ENCODE measurements at regions not wholly inside any gene's neighbourhood (a gene's known extent, or its start where the extent isn't known, plus 50 kb on each side); places are given as distances from the start of the nearest gene placed in this dataset.

DNA sequence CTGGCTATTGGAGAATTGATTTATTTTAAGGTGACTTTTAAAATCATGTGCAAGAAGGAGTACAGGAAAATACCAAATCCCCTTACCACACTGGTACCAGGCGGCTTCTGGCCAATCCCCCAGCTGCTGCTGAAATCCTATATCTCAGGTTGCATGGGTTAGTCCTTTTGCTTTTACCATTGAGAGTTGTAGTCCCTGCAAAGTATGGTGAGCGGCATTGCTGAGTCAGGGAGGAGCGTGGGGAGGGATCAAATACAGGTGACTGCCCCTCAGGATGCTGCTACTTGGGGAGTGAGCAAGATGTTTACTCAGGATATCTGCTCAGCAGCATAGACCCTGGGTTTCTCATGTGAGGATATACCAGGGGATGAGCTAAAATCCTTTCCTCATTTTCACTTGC, 131.9 kb upstream of the STAC start:
- TF ChIP-seq, protein P1, sequence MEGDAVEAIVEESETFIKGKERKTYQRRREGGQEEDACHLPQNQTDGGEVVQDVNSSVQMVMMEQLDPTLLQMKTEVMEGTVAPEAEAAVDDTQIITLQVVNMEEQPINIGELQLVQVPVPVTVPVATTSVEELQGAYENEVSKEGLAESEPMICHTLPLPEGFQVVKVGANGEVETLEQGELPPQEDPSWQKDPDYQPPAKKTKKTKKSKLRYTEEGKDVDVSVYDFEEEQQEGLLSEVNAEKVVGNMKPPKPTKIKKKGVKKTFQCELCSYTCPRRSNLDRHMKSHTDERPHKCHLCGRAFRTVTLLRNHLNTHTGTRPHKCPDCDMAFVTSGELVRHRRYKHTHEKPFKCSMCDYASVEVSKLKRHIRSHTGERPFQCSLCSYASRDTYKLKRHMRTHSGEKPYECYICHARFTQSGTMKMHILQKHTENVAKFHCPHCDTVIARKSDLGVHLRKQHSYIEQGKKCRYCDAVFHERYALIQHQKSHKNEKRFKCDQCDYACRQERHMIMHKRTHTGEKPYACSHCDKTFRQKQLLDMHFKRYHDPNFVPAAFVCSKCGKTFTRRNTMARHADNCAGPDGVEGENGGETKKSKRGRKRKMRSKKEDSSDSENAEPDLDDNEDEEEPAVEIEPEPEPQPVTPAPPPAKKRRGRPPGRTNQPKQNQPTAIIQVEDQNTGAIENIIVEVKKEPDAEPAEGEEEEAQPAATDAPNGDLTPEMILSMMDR (conservative IDR thresholded peaks at IDR 0.05 in 1 of 2, IDR thresholded peaks at IDR 0.05 in 1 of 2; ENCODE audit: extremely low read depth in 1 of 2, insufficient read depth in 1 of 2, low read depth in 1 of 2, low read length in 2 of 2), result no peak
- no peak for TF ChIP-seq EZH2 (IDR thresholded peaks at IDR 0.05; ENCODE audit: borderline replicate concordance, low read length)
